PC-3 (cell line): ENCODE measurements at regions not wholly inside any gene's neighbourhood (a gene's known extent, or its start where the extent isn't known, plus 50 kb on each side); places are given as distances from the start of the nearest gene placed in this dataset.

ENCODE experiments used
- ATAC-seq: fragments of 200-7000 bp; cut with Tn5 transposase; 2 replicates; pipeline ENCODE4 v1.9.1; 2020; ENCODE audit warnings: mild to moderate bottlenecking, moderate library complexity
- BruUV-seq: library from RNA; stranded (reverse); fragments of 400-500 nt; replicated peaks from 2 replicates; lab custom pipeline; 2021; lab: Mats Ljungman, UMichigan
- CTCF ChIA-PET: fragments of 300-600 bp; sonication (Branson Sonifier 250); formaldehyde crosslinking; loops from one replicate; lab custom pipeline; 2022; ENCODE audit warnings: antibody characterized with exemption; lab: Charles Lee
- POLR2A ChIA-PET: fragments of 300-600 bp; sonication (Branson Sonifier 250); formaldehyde crosslinking; loops from one replicate; lab custom pipeline; 2022; ENCODE audit warnings: antibody characterized with exemption; ENCODE audit not compliant: unreplicated experiment; lab: Charles Lee
- DNase-seq: peaks from one replicate; pipeline ENCODE4 v3.0.0-alpha.2; 2015
- H2AFZ ChIP-seq: fragments of 300-600 bp; sonication (generic); 2 replicates; pipeline ENCODE4 v1.6.0; 2016; ENCODE audit warnings: antibody characterized with exemption, low read length
- H3F3A ChIP-seq: fragments of 300-600 bp; sonication (generic); one replicate; pipeline ENCODE4 v1.6.0; 2017; ENCODE audit warnings: antibody characterized with exemption, low read length, control low read depth, mild to moderate bottlenecking; ENCODE audit not compliant: unreplicated experiment
- H3K27ac ChIP-seq: fragments of 300-600 bp; sonication (generic); 2 replicates; pipeline ENCODE4 v1.5.1; 2016; ENCODE audit warnings: mild to moderate bottlenecking, low read length
- H3K27me3 ChIP-seq: fragments of 300-600 bp; sonication (generic); 2 replicates; pipeline ENCODE4 v1.6.1; 2016; ENCODE audit warnings: low read length, mixed read lengths
- H3K36me3 ChIP-seq: fragments of 300-600 bp; sonication (generic); 2 replicates; pipeline ENCODE4 v1.6.1; 2016; ENCODE audit warnings: low read depth, mixed run types, low read length, mixed read lengths
- H3K4me1 ChIP-seq: fragments of 300-600 bp; sonication (generic); 2 replicates; pipeline ENCODE4 v1.5.1; 2016; ENCODE audit warnings: low read length; ENCODE audit not compliant: insufficient read depth
- H3K4me2 ChIP-seq: fragments of 300-600 bp; sonication (generic); 2 replicates; pipeline ENCODE4 v1.6.0; 2016; ENCODE audit warnings: low read length
- H3K4me3 ChIP-seq: fragments of 300-600 bp; sonication (generic); 2 replicates; pipeline ENCODE4 v1.5.1; 2016; ENCODE audit warnings: mild to moderate bottlenecking, low read length, mixed read lengths
- H3K79me2 ChIP-seq: fragments of 300-600 bp; sonication (generic); 2 replicates; pipeline ENCODE4 v1.6.1; 2017; ENCODE audit warnings: low read length, mixed read lengths
- H3K9ac ChIP-seq: fragments of 300-600 bp; sonication (generic); 2 replicates; pipeline ENCODE4 v1.6.0; 2016; ENCODE audit warnings: mild to moderate bottlenecking, low read length
- H3K9me2 ChIP-seq: fragments of 300-600 bp; sonication (generic); replicated peaks from 2 replicates; pipeline ENCODE4 v1.6.1; 2016; ENCODE audit warnings: mixed run types, low read length, mixed read lengths
- H3K9me3 ChIP-seq: fragments of 300-600 bp; sonication (generic); 2 replicates; pipeline ENCODE4 v1.6.1; 2016; ENCODE audit warnings: low read length, mixed read lengths
- H4K20me1 ChIP-seq: fragments of 300-600 bp; sonication (generic); 2 replicates; pipeline ENCODE4 v1.6.1; 2016; ENCODE audit warnings: low read length, mixed read lengths
- EZH2 ChIP-seq: fragments of 300-600 bp; sonication (generic); IDR thresholded peaks from one replicate; pipeline ENCODE4 v1.6.1; 2017; ENCODE audit warnings: antibody characterized with exemption, mild to moderate bottlenecking, low read length; ENCODE audit not compliant: unreplicated experiment
- EZH2phosphoT487 ChIP-seq: fragments of 300-600 bp; sonication (generic); IDR thresholded peaks from 2 replicates; pipeline ENCODE4 v1.6.1; 2018; ENCODE audit warnings: mild to moderate bottlenecking, antibody characterized with exemption, low read length, borderline replicate concordance
- intact Hi-C: fragments of 100-400 bp; cut with micrococcal nuclease; formaldehyde crosslinking; loops from 2 replicates; pipeline ENCODE4 v1.9.0; 2023
- TF ChIP-seq, protein P1 (sequence below): fragments of 300-600 bp; sonication (generic); conservative IDR thresholded peaks from 2 replicates; pipeline ENCODE4 v1.5.1; 2017; ENCODE audit warnings: antibody characterized with exemption, low read depth, mild to moderate bottlenecking, low read length

DNA sequence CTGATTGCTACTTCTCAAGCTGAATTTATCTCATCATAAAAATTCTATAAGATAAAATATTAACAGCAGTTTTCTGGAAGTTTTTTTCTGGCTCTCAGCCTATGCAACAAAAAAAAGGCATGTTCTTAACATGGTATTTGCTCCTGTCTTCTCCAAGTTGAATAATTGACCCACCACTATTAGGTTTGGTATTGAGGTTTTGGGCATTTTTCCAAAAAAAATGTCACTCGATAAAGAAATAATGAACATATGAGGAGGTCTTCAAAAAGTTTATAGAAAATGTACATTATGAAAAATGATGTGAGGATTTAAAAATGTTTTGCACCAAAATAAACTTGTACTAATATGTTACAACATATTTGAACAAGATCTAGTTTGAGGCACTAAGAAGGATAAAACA, 808.6 kb upstream of the RAG2 start:
- Histone ChIP-seq H3K9me2 (no peaks in the 10 kb centered on the region), H2AFZ (no peak overlapping the region), H3K27me3 (no peaks in the 10 kb centered on the region), H3K9ac (no peak overlapping the region), H3K27ac (no peak overlapping the region), H3F3A (no peaks in the 10 kb centered on the region), H3K9me3 (no peaks in the 10 kb centered on the region), H4K20me1 (no peaks in the 10 kb centered on the region), H3K79me2 (no peaks in the 10 kb centered on the region), H3K4me1 (peaks cover 31% of the 10 kb centered on the region), H3K4me3 (no peak overlapping the region), H3K4me2 (no peak overlapping the region), H3K36me3 (no peaks in the 10 kb centered on the region)
- ChIA-PET CTCF (no interaction called here), POLR2A (no interaction called here)
- intact Hi-C loops = no loop called here
- ATAC-seq (no peak), DNase-seq (no peak)
- BruUV-seq = no TSS peak
- TF ChIP-seq, protein P1, sequence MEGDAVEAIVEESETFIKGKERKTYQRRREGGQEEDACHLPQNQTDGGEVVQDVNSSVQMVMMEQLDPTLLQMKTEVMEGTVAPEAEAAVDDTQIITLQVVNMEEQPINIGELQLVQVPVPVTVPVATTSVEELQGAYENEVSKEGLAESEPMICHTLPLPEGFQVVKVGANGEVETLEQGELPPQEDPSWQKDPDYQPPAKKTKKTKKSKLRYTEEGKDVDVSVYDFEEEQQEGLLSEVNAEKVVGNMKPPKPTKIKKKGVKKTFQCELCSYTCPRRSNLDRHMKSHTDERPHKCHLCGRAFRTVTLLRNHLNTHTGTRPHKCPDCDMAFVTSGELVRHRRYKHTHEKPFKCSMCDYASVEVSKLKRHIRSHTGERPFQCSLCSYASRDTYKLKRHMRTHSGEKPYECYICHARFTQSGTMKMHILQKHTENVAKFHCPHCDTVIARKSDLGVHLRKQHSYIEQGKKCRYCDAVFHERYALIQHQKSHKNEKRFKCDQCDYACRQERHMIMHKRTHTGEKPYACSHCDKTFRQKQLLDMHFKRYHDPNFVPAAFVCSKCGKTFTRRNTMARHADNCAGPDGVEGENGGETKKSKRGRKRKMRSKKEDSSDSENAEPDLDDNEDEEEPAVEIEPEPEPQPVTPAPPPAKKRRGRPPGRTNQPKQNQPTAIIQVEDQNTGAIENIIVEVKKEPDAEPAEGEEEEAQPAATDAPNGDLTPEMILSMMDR = no peak
- TF ChIP-seq EZH2phosphoT487 (no peak), EZH2 (no peak)

DNA sequence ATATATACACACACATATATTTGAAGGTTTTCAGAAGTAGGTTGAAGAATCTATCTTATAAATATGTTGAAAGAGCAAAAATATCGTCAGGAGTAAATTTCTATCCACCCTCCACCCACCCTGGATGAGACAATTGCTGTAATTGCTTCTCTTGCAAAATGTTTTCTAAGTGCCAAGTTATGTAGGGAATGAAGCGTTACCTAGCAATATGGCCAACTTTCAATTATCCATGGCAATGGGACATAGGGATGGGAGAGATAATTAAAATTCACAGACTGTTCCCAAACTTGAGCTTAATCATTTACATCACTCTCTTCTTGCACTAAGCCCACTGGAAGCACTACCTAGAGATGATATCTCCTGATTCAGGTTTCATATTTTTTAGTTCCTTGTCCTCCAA, 806.2 kb upstream of the RAG2 start:
- no peaks in the 10 kb centered on the region for H3K9me3 ChIP-seq
- no peaks in the 10 kb centered on the region for H3K79me2 ChIP-seq
- peaks cover 23% of the 10 kb centered on the region for H3K4me1 ChIP-seq
- no peak overlapping the region for H2AFZ ChIP-seq
- H4K20me1 ChIP-seq = no peaks in the 10 kb centered on the region
- ATAC-seq = no peak
- no peaks in the 10 kb centered on the region for H3K36me3 ChIP-seq
- intact Hi-C loops = no loop called here
- POLR2A ChIA-PET = no interaction called here
- H3K4me3 ChIP-seq = no peak overlapping the region
- no peak for DNase-seq
- H3K9ac ChIP-seq = no peak overlapping the region
- no peak overlapping the region for H3K27ac ChIP-seq
- no peaks in the 10 kb centered on the region for H3K27me3 ChIP-seq
- CTCF ChIA-PET = no interaction called here
- no peaks in the 10 kb centered on the region for H3F3A ChIP-seq
- no peaks in the 10 kb centered on the region for H3K9me2 ChIP-seq
- TF ChIP-seq EZH2 = no peak
- TF ChIP-seq, protein P1 = no peak
- TF ChIP-seq EZH2phosphoT487 = no peak
- H3K4me2 ChIP-seq = no peak overlapping the region
- BruUV-seq = no TSS peak

DNA sequence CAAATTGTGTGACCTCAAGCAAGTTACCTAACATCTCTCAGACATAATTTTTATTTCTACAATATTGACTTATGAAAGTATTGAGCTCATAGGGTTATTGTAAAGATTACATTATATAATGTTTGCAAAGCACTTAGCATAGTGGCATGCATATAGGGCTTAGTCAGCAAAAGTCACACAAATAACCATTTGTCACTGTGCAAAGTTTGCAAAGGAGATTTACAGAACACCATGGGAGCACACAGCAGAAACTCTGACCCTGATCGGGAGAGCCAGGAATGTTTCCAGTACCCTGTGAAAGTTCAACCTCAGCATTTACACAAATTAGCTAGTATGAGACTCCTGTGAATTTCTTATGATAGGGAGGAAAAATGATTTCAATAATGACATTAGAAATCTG, 804.6 kb upstream of the RAG2 start:
- Histone ChIP-seq H3K27me3 (no peaks in the 10 kb centered on the region), H3K79me2 (no peaks in the 10 kb centered on the region), H3K4me3 (no peak overlapping the region), H4K20me1 (no peaks in the 10 kb centered on the region), H2AFZ (no peak overlapping the region), H3K4me2 (no peak overlapping the region), H3K9ac (no peak overlapping the region), H3K27ac (peak overlapping the region; percentile 70), H3K36me3 (no peaks in the 10 kb centered on the region), H3F3A (no peaks in the 10 kb centered on the region), H3K9me2 (no peaks in the 10 kb centered on the region), H3K9me3 (peaks cover 5% of the 10 kb centered on the region; the same call in 1 of the 2 replicates), H3K4me1 (peaks cover 16% of the 10 kb centered on the region)
- intact Hi-C loops = no loop called here
- DNase-seq (peak; percentile 81), ATAC-seq (peak; percentile 97)
- no peak for TF ChIP-seq EZH2
- no peak for TF ChIP-seq EZH2phosphoT487
- TF ChIP-seq, protein P1 = no peak
- POLR2A ChIA-PET = no interaction called here
- CTCF ChIA-PET = no interaction called here
- no TSS peak for BruUV-seq
